NCI-H510A (cell line): ENCODE measurements at regions not wholly inside any gene's neighbourhood (a gene's known extent, or its start where the extent isn't known, plus 50 kb on each side); places are given as distances from the start of the nearest gene placed in this dataset.
"Not testable (repeated sequence)": the region's sequence is repeated elsewhere in the genome, so short reads cannot be mapped to it uniquely, and the experiment has no call there.

ENCODE experiments used
- DNase-seq: peaks from one replicate; lab custom pipeline; 2025; lab: John Stamatoyannopoulos, UW

DNA sequence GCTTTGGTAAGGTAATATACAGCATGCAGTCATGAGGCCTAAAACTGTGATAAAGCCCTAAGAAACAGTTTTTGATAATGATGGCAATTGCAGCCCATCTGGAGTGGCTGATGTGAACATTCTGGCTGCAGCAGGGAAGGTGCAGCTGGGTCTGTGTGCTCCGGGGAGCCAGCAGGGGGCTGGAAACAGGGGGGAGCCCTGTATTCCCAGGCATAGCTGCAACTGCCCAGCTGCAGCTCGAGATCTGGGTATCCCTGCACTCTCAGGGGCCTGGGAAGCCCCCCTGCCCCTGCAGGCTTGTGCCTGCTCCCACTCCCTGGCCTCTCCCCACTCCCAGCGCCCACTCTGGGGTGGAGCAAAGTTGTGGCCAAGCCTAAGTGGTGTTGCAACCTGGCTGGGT is 95.6 kb downstream of the RRAGB start:
- no peak for DNase-seq

DNA sequence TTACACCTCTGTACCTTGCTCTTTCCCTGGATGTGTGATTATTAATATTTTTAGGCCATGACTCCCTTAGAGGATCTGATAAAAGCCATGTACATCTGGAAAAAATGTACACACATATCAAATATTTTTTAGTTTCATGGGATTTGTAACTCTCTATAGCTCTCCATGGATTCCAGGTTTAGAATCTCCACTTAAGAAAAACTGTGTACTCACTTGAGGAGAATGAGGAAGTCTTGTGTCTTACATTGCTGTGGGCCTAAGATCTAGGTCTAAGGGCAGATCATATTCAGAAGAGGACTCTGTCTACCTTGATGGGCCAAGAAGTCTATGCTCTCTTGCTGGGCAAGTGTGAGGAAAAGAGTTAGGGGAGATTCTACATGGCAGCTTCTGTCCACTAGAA is 98.0 kb downstream of the RRAGB start:
- no peak for DNase-seq

DNA sequence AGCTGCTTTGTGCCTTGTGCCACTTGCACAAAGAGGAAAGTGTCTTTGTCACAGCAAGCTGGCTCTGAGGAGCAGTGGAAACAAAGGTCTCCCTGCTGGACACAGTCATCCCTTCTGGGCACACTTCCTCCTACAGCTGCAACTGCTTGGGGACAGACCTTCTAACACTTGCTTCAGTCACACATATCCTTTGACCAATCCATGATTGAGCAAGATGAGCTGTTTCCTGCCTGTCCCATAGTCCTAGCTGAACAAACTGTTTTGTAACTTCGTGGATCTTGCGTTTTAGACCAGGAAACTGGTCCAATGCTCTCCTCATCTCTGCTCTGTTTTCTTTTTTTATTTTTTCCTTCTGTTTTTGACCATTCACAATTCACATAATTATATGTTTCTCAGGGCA is 98.5 kb downstream of the RRAGB start:
- no peak for DNase-seq

DNA sequence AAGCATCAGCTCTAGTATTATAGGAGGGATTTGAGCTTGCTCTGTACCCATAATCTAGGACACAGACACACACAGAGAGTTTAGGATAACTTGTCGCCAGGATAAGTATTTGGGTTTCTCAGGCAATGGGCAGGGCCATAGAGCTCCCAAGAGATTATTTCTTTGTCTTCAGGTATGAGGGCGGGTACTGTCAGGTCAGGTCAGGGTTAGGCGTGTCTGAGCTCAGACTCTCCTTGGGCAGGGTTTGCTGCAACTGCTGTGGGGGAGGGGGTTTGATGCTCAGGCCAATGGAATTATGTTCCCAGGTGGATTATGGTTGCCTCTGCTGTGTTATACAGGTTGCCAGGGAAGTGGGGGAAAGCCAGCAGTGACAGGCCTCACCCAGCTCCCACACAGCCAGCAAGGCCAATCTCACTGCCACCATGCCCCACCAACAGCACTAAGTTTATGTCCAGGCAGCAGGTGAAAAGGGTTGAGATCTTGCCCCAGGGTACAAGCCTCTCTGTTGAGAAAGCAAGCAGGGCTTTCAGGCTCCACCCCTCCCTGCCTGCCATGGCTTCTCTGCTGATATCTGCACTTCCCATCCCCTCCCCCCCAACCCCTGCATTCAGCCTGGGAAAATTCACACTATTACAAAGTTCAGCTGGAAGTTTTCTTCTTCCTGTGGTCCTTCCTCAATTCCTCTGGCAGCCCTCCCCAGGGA is 101.3 kb downstream of the RRAGB start:
- no peak for DNase-seq

DNA sequence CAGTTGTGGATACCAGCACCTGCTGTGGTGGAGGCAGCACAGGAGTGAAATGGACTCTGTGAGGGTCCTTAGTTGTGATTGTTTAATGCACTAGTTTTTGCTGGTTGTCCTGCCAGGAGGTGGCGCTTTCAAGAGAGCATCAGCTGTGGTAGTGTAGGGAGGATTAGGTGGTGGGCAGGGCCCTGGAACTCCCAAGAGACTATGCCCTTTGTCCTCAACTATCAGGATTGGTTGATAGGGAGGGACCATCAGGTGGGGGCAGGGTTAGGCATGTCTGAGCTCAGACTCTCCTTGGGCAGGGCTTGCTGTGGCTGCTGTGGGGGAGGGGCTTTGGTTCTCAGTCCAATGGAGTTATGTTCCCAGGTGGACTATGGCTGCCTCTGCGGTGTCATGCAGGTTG is 121.9 kb downstream of the RRAGB start:
- DNase-seq, result no peak

DNA sequence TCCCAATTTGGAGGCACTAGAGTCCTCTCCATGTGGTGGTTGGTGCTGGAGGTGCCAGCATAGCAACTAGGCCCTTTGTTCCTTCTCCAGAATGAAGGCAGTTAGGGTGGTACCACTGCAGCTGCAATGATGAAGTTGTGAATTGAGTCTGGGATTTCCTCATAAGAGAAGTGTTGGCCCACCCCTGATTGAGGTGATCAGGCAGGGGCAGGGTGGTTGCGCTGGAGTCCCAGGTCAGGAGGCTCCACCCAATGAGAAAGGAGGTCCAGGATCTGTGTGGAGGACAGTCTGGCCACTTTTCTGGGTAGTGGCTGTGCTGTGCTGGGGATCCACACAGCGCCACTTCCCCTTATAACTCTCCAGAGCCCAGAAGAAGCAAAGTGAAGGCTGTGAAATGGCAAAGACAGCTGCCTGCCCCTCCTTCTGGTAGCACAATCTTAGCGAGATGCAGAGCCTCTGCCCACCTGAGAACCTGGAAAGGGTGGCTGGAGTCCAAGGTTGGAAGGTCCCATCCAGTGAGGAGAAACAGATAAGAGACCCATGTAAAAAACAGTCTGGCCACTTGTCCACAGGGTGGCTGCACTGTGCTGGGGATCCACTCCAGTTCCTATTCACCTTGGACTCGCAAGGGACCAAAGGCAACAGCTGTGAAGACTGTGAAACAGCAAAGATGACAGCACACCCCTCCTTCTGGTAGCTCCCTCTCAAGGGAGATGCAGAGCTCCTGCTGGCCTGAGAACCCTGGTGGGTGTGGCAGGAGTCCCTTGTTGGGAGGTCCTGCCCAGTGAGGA is 124.6 kb downstream of the RRAGB start:
- no peak for DNase-seq

DNA sequence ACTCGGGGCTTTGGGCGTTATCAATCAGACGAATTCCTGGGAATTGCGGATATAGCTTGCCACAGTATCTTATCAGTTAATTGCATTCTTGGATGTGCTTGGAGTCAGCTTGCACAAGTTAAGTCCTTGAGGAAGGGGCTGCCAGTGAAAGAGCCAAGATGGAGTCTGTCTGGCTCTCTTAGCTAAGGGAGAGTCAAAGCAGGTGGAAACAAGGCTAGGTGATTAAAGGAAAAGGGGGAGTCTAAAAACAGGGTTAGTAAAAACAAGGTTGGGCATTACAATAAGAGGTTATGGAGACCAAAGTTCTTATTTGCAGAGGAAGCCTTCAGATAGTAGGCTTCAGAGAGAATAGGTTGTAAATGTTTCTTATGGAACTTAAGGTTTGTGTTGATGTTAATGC is 149.2 kb downstream of the RRAGB start:
- not testable (repeated sequence) for DNase-seq

DNA sequence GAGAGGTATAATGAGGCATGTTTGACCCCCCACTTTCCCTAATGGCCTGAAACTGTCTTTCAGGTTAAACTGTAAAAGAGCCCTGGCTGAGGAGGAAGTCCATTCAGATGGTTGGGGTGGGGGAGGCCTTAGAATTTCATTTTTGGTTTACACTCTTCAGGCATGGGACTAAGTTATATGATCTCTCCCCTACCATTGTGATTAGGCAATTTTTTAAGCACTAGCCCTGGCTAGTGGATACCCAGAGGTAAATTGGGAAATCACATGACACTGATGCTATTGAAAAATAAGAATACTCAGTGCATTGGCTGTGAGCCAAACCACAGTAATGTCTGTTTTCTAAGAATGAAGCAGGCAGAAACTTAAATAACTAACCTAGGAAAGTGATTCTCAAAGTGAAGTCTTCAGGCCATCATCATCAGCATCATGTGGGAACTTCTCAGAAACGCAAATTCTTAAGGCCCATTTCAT is 149.7 kb downstream of the RRAGB start:
- DNase-seq, result no peak

DNA sequence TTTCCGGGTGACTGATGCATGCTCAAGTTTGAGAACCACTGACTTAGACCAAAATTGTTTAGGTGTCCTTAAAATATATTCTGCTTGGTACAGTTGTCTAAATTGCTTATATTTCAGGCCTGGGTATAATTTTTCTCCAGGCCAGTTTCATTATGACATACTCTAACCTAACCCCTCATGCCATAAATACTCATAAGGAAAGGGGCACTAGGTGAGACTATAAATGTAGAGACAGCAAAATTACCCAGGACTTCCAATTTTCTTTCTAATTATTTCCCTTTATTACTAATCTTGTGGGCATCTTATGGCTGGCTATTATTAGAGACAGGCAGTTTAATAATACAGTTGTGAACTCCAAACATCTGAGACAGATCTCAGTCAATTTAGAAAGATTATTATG is 150.2 kb downstream of the RRAGB start:
- no peak for DNase-seq

DNA sequence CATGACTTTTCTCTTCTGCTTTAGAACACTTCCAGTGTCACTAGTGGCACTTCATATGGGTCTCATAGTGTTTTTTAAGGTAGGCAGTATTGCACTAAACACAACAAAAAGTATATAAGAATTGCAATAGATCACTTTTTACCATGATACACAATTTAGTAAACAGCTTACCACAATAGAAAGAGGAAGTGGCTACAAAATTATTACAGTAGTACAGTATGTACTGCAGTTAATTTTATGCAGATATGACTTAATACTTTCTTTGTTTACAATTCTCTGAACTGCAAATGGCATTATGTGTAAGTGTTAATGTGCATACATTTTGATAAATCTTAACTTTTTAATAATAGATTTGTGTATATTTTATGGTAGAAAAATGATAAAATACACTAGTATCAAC is 157.3 kb downstream of the RRAGB start:
- no peak for DNase-seq

DNA sequence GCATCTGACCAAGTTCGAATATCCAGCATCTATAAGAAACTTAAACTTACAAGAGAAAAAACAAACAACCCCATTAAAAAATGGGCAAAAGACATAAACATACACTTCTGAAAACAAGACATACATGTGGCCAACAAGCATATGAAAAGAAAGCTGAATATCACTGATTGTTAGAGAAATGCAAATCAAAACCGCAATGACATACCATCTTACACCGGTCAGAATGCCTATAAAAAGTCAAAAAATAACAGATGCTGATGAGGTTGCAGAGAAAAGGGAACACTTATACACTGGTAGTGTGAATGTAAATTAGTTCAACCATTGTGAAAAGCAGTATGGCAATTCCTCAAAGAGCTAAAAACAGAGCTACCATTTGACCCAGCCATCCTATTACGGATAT is 166.0 kb downstream of the RRAGB start:
- not testable (repeated sequence) for DNase-seq

DNA sequence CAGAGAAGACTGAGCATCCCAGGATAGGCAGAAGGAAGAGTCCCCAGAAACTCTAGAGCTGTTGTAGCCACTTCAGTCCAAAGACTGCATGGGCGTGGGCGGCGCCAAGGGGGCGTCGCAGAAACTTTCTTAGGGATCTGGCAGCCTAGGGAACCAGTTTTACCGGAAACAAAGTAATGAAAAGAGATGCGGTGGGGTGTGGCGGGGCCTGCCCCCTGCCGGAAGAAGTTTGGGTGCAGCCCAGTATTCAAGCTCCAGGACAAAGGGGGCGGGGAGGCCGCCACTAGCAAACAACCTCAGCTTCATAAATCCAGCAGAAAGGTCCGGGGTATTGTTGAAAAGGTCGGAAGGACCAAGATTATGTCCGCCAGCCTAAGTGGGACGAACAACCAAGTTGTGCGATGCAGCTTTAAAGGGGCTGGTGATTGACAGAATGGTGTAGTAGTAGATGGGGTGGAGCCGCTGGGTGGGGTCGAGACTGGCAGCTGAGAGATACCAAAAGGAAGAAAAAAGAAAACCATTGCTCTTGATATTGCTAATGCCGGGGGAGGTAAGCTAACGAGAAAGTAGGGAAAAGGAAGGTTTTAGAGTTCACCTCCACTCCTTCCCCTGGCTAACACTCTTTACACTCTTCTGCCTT is 190.5 kb downstream of the RRAGB start:
- DNase-seq, result peak; percentile 32

DNA sequence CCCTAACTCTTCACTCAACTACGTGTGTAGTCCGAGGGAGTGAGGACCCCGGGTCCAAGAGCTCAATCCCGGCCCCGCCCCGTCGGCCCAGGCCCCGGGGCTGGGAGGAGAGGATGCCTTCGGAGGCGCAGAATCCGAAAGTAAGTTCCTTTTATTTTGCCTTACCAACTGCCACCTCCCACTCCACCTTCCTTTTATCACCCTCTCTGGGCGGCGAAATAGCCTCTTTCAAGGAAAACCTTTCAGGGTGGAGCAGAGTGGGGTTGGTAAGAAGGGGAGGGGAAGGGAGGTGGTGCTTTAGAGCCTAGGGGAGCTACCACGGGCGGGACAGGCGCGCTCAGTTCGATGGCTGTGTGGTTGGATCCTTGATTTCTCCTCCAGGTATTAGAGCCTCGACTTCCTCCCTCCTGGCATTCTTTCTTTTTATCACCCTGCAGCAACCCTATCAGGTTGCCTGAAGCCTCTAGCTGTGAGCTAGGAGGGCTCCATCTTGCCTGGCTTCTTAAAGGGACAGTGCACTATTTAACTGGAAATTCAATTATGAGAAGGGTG is 191.2 kb downstream of the RRAGB start:
- peak; percentile 23 for DNase-seq

DNA sequence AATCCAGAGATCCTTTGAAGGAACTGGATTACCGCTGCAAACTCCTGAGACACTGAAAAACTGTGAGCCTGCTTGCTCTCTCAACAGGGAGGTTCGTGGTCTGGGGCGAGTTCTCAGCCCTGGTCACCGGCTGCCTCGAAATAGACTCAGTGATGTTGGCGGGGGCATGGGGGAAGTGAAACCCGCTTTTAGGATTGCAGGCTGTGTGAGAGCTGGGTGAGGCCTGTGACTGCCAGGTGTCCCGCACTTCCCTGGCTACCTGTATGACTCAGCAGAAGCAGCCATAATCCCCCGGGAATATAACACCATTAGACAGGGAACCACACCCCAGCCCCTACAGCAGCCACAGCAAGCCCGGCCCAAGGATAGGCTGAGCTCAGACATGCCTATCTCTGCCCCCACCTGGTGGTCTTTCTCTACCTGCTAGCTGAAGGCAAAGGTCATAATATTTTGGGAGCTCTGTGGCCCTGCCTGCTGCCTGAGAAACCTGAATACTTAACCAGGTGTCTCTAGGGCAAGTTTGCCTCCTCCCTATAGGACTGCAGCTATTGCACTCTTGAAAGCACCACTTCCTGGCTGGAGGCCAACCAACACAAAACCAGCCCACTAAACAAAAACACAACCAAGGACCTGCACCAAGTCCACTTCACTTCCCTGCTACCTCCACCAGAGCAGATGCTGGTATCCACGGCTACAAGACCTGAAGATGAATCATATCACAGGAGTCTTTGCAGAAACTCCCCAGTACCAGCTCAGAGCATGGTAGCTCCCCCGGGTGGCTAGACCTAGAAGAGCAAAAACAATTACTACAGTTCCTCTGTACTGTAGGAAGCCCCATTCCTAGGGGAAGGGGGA is 202.0 kb downstream of the RRAGB start:
- DNase-seq, result no peak

DNA sequence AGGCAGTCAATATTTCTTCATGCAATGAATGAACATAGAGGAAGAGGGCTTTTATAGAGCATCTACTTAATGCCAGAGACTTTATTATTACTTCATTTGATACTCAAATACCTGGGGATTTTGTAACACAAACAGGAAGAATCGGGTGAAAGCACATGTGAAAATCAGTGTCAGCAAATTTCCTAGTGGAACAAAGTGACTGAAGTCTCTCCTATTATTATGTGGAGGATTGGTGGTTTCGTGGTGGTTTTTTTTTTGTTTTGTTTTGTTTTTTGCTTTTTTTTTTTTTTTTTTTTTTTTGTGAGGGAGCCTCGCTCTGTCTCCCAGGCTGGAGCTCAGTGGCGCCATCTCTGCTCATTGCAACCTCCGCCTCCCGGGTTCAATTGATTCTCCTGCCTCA is 207.0 kb downstream of the RRAGB start:
- no peak for DNase-seq

DNA sequence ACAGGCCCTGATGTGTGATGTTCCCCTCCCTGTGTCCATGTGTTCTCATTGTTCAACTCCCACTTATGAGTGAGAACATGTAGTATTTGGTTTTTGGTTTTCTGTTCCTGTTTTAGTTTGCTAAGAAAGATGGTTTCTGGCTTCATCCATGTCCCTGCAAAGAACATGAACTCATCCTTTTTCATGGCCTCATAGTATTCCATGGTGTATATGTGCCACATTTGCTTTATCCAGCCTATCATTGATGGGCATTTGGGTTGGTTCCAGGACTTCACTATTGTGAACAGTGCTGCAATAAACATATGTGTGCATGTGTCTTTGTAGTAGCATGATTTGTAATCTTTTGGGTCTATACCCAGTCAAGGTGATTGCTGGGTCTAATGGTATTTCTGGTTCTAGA is 211.0 kb downstream of the RRAGB start:
- not testable (repeated sequence) for DNase-seq
